NCI-H1694 (cell line): ENCODE measurements at regions not wholly inside any gene's neighbourhood (a gene's known extent, or its start where the extent isn't known, plus 50 kb on each side); places are given as distances from the start of the nearest gene placed in this dataset.
A peak's percentile ranks its signal among the peaks of the same experiment; 100 is the strongest.
"Not testable (repeated sequence)": the region's sequence is repeated elsewhere in the genome, so short reads cannot be mapped to it uniquely, and the experiment has no call there.

Experiments
- DNase-seq: peaks from one replicate; lab custom pipeline; 2025; lab: John Stamatoyannopoulos, UW

DNA sequence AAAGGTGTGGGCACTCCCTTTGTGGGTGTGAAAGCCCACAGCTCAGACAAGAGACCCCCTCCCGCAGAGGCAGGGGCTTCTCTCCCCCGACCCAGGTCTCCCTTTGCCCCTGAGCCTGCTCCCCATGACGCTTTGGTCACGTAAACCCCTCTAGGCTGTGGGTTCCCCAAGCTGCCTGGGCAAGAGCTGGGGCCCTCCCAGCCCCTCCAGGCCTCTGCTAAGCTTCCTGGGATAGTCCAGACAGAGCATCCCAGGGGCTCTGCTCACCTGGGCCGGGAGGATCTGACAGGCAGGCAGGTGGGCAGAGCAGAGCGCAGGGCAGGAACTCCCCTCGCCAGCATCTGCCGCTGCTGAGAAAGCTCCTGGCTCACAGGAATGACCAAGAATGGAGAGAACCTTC lies 177.3 kb downstream of the BANP start:
- no peak for DNase-seq

DNA sequence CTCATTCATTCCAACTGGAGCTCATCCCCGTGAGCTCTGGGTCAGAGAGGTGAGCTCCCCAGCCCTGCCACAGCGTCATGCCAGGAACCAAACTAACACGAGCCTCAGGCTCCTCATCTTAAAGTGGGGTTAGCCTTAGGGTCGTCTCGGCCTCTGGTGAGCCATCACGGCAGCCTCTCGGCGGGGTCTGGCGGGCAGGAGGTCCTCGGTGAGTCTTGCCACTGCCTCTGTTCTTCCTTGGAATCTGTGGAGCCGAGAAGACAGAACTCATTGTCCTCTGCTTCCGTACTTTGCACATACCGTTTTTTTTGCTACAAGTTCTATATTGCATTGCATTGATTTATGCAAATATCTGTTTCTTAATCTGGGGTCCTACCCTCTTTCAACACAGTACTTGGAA lies 177.9 kb downstream of the BANP start:
- DNase-seq = not testable (repeated sequence)

DNA sequence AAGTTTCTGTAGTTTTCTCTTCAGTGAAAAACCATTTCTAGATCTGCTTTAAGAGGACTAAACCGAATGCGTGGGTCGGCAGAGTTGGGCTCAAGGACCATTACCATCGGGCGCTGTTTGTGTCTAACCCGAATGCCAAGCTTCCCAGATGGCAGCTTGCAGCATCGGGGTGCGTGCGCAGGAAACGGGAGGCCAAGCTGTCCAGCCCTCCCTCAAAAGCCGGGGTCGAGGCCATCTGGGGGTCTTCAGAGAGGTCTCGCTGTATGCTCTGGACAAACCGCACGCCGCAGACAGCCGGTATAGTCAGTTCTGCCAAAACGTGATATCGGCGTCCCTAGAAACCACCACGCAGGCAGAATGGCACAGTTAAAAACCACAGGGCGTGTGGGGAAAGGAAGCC lies 178.8 kb downstream of the BANP start:
- DNase-seq = no peak

DNA sequence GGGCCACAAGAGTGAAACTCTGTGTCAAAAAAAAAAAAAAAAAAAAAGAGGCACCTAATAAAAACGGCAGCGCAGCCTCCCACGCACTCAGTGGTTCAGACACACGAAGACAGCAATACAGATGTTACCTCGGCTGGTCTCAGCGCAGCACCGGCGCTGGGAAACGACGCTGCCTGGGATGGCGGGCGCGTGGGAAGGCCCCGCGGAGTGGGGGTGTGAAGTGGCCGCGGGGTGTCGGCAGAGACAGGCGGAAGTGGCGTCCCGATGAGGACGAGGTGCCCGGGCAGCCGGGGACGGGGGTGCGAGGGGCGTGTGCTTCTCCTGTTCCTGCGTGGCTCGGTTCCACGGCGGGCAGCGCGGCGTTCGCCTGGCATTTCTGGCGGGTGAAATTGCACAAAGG lies 179.4 kb downstream of the BANP start:
- DNase-seq = no peak

DNA sequence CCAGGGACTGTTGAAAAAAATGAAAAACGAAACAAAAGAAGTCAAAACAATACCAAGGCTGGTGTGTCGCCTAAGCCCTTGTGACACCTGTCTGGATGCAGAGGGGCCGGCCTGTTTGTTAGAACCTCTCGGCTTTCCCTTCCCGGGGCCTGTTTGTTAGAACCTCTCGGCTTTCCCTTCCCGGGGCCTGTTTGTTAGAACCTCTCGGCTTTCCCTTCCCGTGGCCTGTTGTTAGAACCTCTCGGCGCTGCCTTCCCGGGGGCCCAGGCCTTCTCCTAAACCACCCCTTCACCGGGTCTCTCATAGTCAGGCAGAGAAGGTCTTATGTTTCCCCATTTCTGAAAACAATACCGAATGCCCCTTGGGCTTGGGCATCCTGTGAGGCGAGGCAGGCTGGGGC lies 180.0 kb downstream of the BANP start:
- DNase-seq = no peak

DNA sequence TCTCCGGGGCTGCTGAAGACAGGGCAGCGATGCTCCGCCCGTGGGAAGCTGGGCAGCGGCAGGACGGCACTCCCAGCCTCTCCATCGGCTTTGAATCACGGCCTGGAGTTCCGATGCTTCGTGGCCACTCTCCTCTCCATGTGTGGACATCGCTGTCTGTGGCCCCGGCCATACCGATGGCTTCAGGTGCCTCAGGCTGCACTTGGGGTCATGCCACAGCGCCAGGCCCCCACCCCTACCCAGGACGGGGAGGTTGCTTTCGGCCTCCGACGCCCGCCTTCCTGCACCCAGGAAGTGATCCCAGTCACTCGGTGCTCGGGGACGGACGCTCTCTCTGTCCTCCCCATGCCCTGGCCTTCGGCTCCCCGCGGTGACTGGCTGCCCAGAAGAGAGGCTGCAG lies 180.7 kb downstream of the BANP start:
- no peak for DNase-seq

DNA sequence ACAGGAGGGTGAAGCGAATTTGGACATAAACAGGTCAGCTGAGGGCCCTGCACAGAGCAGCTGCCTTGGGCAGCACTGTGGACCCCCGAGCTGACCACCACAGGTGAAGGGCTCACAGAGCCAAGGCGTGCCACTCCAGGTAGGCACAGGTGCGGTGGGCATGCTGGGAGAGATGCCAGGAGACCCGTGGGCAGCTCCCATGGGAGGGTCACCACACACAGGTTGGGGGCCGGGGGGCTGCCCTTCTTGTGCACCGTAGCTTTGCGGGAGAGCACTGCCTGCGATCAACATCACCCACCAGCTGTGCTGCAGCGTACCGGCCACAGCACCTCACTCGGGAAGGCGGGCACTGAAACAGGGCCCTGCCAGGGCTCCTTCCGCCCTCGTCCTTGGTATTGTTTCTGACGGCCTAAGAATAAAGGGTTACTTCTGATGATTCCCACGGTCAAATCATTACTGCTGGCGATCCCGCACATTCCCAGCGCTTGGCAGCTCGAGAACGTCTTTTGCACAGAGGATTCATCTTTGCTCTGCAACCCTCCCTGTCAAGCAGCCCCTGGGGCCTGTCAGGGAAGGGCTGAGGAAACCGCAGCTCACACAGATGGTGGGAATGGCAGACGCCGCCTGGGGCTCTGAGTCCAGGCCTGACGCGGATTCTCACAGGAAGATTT lies 181.7 kb downstream of the BANP start:
- DNase-seq = no peak

DNA sequence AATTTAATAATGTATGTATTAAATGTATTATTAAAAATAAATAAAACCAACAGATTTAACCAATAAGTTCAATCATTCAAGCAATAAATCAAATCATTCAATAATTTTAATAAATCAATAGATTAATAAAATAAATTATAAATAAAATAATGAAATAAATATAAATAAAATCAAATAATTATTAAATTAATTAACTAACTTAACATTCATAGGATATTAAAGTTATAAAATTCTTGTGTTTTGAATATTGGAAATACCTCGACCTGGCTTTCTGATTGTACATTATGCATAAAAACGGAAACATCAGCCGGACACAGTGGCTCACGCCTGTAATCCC lies 182.2 kb downstream of the BANP start:
- DNase-seq = no peak

DNA sequence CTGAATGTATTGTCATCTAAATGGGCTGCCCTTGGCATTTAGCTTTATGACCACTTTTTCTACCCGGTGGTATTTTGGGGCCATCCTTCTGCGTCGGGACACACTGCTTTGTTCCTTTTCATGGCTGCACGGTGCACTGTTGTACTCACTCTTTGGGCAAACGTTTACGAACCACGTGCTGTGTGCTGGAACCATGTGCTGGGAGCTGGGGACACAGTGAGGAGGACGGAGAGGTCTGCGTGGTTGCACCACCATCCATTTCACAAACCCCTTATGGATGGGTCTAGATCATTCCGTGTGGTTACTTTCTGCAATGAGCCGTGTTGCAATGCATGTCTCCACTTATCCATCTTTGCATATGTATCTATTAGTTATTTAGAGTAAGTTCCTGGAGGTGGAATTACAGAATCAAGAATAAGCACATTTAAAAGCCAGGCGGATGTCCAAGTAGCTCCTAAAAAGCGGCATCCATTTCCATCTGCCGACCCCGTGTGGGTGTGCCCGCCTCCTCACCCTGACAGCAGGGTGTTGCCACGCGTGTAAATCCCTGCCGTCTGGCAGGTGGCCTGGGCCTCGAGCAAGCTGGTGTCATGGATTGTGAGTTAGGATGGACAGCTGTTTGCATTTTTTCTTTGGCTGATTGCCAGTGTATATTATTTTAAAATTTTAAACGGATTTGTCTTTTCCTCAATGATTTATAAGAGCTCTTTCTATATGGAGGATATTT lies 183.1 kb downstream of the BANP start:
- DNase-seq = peak; percentile 67

DNA sequence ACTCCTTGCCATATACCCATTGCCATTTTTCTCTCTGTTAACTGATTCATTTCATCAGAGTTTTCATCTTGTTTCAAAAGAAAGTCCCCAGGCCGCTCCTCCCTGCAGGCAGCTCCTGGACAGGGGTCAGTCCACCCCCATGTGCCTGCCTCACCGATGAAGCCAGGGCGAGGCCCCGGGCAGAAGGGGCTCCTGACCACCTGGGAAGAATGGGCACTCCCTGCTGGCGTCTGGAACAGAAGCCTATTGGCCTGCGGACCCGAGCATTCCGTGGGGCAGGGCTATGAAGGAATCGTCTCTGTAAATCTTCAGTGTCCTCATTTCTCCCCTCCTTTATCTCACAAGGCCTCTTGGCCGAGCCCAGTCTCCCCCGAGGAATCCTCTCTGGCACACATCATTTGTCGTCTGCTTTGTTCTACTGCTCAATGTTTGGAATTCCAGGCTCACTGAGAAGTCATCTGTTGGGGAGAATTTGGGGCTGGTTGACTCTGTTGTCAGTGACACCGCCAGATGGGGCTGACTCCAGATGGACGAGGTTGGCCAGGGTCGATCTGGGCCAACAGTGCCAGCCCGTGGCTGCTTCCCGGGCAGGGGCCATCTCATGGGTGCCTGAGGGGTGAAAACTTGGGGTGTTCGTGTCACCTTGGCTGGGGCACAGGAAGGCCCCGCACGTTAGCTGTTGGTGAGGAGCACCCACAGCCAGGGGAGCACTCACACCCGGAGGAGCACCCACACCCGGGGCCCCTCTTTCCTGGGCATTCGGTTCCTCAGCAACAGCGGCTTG lies 183.9 kb downstream of the BANP start:
- peak; percentile 39 for DNase-seq

DNA sequence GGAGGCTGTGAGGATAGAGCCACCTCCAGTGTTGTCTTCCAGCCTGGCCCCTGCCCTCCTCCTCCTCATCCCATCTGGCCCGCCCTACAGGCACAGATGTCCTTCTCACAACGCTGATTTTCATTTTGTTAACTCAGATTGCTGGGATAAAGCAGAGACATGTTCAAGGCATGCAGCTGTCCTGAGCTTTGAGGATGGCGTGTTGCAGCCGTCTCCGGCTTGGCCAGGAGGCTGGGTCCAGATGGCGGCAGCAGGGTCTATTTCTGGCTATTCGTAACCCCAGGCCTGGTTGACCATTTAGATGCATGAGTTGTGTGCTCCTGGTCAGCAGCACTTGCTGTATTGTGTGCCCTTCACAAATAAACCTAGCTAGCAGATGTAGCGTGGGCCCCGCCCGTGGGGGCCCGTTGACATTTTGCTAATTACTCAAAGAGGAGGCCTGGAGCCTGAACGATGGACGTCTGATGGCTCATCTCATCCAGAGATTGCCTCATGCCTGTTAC lies 185.0 kb downstream of the BANP start:
- peak; percentile 66 for DNase-seq

DNA sequence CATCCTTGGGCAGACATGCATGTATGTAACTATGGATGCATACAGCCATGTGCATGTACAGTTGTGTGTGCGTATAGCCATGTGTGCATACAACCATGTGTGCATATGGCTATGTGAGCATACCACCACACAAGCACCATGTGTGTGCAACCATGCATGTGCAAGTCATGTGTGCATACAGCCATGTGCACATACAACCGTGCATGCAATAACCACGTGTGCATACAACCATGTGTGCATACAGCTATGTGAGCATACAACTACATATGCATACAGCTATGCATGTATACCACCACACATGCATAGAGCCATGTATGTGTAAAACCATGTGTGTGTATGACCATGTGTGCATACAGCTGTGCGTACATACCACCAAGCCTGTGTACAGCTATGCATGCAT lies 185.7 kb downstream of the BANP start:
- not testable (repeated sequence) for DNase-seq

DNA sequence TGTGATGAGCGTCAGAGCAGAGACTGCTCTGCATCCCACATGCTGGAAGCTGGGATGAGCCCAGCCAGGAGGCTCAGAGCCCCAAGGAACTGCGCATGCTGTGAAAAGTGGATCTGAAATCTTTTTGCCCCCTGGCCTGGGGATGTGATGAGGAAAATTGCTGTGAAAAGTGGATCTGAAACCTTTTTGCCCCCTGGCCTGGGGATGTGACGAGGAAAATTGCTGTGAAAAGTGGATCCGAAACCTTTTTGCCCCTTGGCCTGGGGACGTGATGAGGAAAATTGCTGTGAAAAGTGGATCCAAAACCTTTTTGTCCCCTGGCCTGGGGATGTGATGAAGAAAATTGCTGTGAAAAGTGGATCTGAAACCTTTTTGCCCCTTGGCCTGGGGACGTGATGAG lies 187.9 kb downstream of the BANP start:
- DNase-seq = not testable (repeated sequence)

DNA sequence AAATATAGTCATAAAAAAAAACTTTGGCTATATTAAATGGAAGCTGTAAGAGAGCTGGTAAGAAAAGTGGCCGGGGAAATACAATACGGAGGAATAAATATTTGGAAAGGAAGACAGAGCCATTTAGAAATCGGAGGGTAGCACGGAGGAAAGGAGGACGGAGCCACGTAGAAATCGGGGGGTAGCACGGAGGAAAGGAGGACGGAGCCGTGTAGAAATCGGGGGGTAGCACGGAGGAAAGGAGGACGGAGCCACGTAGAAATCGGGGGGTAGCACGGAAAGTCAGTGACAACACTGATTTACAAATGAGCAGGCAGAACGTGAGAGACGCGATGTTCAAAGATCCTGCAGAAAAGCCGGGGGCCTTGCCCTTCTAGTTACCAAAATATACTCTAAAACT lies 189.0 kb downstream of the BANP start:
- DNase-seq = not testable (repeated sequence)

DNA sequence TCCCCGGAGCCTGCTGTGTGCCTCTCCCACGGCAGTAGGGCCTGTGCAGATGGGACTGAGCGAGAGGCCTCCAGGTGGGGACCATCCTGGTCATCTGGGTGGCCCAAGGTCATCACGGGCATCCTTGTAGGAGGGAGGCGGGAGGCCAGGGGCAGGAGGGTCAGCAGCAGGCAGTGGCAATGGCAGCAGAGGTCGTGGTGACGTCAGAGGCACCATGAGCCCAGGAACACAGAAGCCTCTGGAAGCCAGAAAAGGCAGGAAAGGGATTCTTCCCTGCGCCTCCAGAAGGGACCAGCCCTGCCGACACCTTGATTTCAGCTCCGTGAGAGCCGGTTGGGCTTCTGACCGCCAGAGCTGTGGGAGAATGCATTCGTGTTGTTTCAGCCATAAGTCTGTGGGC lies 190.3 kb downstream of the BANP start:
- DNase-seq = no peak

DNA sequence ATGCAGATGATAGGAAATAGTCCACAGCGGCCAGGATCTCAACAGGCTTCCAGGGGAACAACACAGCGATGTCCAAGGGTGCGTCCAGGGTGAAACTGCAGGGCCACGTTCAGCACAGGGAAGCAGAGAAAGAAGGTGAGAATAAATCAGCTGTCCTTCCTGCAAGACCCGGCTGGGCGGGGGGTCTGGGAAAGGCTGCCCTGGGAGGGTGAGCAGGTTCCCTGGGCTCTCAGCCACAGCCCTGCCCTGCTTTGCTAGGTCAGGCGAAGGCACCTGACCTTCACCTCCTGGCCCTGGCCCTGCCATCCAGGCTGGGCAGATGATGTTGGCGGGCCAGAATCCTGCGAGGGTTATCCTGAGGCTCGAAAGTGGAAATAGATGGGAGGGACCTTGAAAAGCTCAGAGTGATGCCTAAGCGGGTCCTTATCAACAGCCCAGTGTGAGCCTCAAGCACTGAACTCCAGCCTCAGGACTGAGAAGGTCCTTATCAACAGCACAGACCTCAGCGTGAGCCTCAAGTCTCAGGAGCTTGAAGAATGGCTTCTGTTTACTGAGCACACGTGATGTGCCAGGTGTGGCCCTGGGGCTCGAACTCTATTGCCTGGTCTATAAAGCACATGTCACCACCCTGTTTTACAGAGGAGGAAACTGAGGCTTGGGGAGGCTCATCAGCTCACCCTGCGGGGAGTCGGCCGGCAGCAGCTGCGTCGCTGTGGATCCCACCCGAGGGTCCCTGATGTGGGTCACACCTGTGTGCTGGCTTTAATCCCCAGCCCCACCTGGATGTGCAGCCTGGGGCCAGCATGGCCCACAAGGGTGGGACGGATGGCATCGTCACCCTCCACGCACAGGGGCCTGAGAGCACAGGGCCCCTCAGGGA lies 191.1 kb downstream of the BANP start:
- not testable (repeated sequence) for DNase-seq

DNA sequence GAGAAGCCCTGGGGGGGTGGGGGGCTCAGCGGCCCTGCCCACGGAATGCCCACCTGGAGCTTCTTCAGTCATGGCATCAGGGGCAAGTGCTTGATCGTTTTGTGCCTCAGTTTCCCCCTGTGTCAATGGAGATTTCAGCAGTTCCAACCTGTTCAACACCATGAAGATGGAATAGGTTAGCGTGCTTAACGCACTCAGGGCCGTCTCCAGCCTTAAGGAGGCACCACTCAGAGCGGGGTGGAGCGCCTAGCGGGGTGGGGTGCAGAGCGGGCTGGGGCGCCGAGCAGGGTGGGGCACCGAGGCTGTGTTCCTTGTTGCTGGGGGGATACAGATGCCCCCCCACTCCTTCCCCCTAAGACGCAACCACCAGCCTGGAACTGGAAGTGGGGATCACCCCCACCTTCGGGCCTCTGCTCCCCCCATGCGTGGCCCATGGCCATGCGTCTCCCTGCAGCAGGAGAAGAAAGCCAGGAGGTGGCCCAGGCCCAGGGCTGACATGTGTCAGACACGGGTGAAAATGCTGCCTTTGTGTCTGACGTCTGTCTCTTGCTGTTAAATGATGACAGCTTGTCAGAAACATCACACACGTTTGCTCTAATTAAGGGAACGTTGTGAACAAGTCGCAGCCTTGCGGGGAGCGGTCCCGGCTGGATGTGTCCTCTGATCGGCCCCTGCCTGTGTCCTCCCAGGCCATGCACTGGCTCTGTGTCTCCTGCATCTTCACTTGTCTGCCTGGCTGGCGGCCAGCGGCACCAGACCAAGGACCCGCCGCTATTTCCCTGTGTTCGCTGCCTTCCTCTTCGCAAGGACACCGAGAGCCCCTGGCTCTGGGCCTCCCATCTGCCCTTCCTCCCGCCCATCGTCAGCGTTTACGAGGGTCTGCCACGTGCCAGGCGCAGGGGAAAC lies 192.1 kb downstream of the BANP start:
- DNase-seq = not testable (repeated sequence)

DNA sequence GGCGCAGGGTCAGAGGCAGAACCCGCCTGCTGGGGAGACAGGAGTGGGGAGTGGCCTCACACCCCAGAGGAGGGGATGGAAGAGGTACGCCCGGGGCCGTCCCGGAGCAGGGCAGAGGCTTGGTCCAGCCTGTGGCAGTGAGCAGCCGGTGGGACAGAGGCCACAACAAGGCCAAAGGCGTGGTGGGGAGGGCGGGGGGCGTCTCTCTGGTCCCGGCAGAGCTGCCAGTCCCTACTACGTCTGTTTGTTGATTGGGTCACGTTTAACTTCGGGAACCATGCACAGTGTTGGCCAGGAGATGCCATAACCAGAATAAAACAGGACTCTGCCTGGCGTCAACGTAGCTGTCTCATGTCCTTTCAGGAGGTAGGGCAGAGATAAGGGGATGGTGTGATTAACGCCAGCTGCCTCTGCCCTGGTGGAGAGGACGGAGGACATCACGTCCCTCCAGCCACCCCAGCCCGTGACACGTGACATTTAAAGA lies 192.8 kb downstream of the BANP start:
- no peak for DNase-seq

DNA sequence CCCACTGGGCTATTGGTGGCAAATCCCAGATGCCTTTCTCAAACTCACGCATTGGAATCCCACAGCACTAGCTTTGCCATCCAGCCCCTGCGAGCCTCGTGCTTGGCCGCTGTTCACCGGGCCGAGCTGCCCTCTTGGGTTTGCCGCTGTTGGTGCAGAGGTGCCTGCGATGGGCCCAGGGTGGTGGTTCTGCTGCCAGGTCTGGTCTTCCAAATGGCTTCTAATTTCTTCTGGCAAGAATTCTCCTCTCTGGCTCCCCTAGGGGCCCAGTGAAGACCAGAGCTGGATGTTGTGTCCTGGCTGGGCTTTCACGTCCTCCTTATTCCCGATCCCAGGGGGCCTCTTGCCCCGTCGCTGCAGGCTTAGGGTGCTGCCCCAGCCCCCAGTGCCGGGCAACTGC lies 194.1 kb downstream of the BANP start:
- DNase-seq = not testable (repeated sequence)

DNA sequence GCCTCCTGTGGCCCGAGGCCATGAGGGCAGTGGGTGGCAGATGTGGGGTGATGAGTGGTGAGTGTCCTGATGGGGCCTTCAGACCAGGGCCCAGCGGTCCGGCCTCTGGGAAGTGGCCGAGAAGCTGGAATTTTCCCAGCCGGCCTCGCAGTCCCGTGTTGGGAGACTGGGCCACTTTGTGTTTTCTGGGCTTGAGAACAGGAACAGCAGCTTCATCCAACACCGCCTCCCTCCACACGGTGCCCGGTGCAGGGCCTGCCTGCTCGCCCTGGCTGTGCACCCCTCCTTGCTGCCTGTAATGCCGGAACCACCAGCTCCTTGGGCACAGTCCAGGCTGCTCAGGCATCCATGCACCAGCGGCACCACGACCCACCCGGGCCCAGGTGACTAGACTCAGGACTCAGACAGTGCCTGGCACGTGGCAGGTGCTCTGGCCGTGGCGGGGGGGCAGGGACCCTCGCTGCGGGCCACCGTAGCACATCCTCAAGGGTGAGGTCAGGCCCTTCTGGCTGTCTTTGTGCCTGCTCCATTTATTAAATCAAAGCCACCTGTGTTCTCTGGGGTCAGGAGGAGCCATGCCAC lies 194.7 kb downstream of the BANP start:
- not testable (repeated sequence) for DNase-seq
